ENCODE measurements at regions not wholly inside any gene's neighbourhood (a gene's known extent, or its start where the extent isn't known, plus 50 kb on each side); places are given as distances from the start of the nearest gene placed in this dataset.

DNA sequence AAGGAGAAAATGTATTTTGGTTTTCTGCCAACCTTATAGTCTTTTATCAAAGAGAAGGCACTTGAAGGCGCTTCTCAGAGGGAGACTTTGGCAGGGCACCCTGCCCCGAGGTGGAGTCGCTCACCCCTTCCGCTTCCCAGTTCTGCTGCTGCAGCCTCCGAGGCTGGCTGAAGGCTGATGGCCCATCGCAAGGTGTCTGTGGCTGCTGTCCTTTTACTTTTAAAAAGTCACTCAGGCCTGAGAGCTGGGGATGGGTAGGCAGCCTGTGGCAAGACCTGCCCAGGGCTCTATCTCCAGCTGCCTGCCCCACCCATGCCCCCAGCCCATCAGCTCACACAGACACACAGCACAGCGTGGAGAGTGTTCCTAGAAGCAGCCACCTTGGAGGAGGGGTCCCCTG is 206.6 kb upstream of the CST7 start:
- no peaks in the 10 kb centered on the region for H4K20me1 ChIP-seq (ENCODE audit: insufficient read depth, low read length, poor library complexity, severe bottlenecking)
- no peak overlapping the region for H2AFZ ChIP-seq (ENCODE audit: low read length)
- H3F3A ChIP-seq (ENCODE audit: low read depth): no peaks in the 10 kb centered on the region
- no peak overlapping the region for H3K9ac ChIP-seq (ENCODE audit: low read depth, low read length, poor library complexity, severe bottlenecking)
- no peak overlapping the region for H3K4me2 ChIP-seq (ENCODE audit: low read depth, low read length, poor library complexity, severe bottlenecking)
- no peaks in the 10 kb centered on the region for H3K9me2 ChIP-seq (replicated peaks; ENCODE audit: low read depth, low read length)
- H3K79me2 ChIP-seq (ENCODE audit: insufficient read depth, low read length): no peaks in the 10 kb centered on the region
- no peak overlapping the region for H3K4me3 ChIP-seq (ENCODE audit: low read length, poor library complexity, severe bottlenecking)
- H3K36me3 ChIP-seq (ENCODE audit: insufficient read depth, low read length): no peaks in the 10 kb centered on the region
- TF ChIP-seq, protein P1, sequence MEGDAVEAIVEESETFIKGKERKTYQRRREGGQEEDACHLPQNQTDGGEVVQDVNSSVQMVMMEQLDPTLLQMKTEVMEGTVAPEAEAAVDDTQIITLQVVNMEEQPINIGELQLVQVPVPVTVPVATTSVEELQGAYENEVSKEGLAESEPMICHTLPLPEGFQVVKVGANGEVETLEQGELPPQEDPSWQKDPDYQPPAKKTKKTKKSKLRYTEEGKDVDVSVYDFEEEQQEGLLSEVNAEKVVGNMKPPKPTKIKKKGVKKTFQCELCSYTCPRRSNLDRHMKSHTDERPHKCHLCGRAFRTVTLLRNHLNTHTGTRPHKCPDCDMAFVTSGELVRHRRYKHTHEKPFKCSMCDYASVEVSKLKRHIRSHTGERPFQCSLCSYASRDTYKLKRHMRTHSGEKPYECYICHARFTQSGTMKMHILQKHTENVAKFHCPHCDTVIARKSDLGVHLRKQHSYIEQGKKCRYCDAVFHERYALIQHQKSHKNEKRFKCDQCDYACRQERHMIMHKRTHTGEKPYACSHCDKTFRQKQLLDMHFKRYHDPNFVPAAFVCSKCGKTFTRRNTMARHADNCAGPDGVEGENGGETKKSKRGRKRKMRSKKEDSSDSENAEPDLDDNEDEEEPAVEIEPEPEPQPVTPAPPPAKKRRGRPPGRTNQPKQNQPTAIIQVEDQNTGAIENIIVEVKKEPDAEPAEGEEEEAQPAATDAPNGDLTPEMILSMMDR (conservative IDR thresholded peaks at IDR 0.05; ENCODE audit: low read length): no peak
- no peak for TF ChIP-seq EZH2phosphoT487 (IDR thresholded peaks at IDR 0.05; ENCODE audit: borderline replicate concordance)
- H3K27me3 ChIP-seq (ENCODE audit: insufficient read depth, low read length, poor library complexity, severe bottlenecking): no peaks in the 10 kb centered on the region
- H3K9me3 ChIP-seq (ENCODE audit: insufficient read depth, low read depth, low read length): no peaks in the 10 kb centered on the region
- peaks cover 7% of the 10 kb centered on the region for H3K4me1 ChIP-seq (ENCODE audit: insufficient read depth, low read length, poor library complexity, severe bottlenecking)

DNA sequence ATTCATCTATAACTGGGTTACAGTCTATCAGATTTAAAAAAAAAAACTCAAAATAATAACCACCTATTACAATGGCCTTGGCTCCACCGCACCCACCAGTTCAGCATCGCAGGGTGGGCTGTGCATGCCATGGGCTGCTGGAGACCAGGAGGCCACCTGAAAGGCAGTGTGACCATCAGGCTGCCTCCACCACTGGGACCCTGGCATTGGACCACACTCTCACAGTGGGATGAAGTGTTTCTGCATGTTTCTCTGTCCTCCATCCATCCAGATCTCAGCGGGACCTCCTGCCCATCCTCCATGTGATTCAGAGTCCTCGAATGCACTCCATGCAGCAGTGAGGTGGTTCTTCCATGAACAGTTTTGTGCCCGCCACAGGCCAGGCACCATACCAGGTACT is 206.1 kb upstream of the CST7 start:
- Histone ChIP-seq H3K4me3 (ENCODE audit: low read length, poor library complexity, severe bottlenecking) (no peak overlapping the region), H3K36me3 (ENCODE audit: insufficient read depth, low read length) (no peaks in the 10 kb centered on the region), H2AFZ (ENCODE audit: low read length) (no peak overlapping the region), H3K27me3 (ENCODE audit: insufficient read depth, low read length, poor library complexity, severe bottlenecking) (no peaks in the 10 kb centered on the region), H3K79me2 (ENCODE audit: insufficient read depth, low read length) (no peaks in the 10 kb centered on the region), H4K20me1 (ENCODE audit: insufficient read depth, low read length, poor library complexity, severe bottlenecking) (no peaks in the 10 kb centered on the region), H3K9me2 (replicated peaks; ENCODE audit: low read depth, low read length) (no peaks in the 10 kb centered on the region), H3K9me3 (ENCODE audit: insufficient read depth, low read depth, low read length) (no peaks in the 10 kb centered on the region), H3K4me2 (ENCODE audit: low read depth, low read length, poor library complexity, severe bottlenecking) (no peak overlapping the region), H3F3A (ENCODE audit: low read depth) (no peaks in the 10 kb centered on the region), H3K4me1 (ENCODE audit: insufficient read depth, low read length, poor library complexity, severe bottlenecking) (peaks cover 7% of the 10 kb centered on the region), H3K9ac (ENCODE audit: low read depth, low read length, poor library complexity, severe bottlenecking) (no peak overlapping the region)
- TF ChIP-seq, protein P1 (conservative IDR thresholded peaks at IDR 0.05; ENCODE audit: low read length): no peak
- TF ChIP-seq EZH2phosphoT487 (IDR thresholded peaks at IDR 0.05; ENCODE audit: borderline replicate concordance): no peak

DNA sequence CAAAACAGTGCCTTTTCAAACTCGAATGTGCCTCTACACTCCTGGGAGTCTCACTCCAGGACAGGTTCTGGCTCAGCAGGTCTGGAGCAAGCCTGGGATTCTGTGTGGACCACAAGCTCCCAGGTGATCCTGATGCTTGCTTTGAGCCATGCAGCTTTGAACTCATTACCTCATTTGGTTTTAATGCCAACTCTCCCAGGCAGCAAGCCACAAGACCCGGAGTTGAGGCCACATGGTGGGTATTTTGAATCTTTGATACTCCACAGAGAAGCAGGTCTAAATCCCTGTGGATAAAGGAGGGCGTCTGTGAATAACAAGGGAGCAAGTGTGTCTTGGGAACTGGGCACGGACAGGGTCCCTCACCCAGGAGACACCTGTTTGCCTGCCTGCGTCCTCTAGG is 205.4 kb upstream of the CST7 start:
- no peak overlapping the region for H3K4me2 ChIP-seq (ENCODE audit: low read depth, low read length, poor library complexity, severe bottlenecking)
- H3K36me3 ChIP-seq (ENCODE audit: insufficient read depth, low read length): no peaks in the 10 kb centered on the region
- H3K9ac ChIP-seq (ENCODE audit: low read depth, low read length, poor library complexity, severe bottlenecking): no peak overlapping the region
- TF ChIP-seq EZH2phosphoT487 (IDR thresholded peaks at IDR 0.05; ENCODE audit: borderline replicate concordance): no peak
- TF ChIP-seq, protein P1 (conservative IDR thresholded peaks at IDR 0.05; ENCODE audit: low read length): no peak
- H3K4me1 ChIP-seq (ENCODE audit: insufficient read depth, low read length, poor library complexity, severe bottlenecking): peaks cover 7% of the 10 kb centered on the region
- no peak overlapping the region for H3K4me3 ChIP-seq (ENCODE audit: low read length, poor library complexity, severe bottlenecking)
- no peaks in the 10 kb centered on the region for H3K9me3 ChIP-seq (ENCODE audit: insufficient read depth, low read depth, low read length)
- H3K9me2 ChIP-seq (replicated peaks; ENCODE audit: low read depth, low read length): no peaks in the 10 kb centered on the region
- H3K79me2 ChIP-seq (ENCODE audit: insufficient read depth, low read length): no peaks in the 10 kb centered on the region
- no peaks in the 10 kb centered on the region for H3K27me3 ChIP-seq (ENCODE audit: insufficient read depth, low read length, poor library complexity, severe bottlenecking)
- no peak overlapping the region for H2AFZ ChIP-seq (ENCODE audit: low read length)
- no peaks in the 10 kb centered on the region for H4K20me1 ChIP-seq (ENCODE audit: insufficient read depth, low read length, poor library complexity, severe bottlenecking)
- no peaks in the 10 kb centered on the region for H3F3A ChIP-seq (ENCODE audit: low read depth)

Data from Loucy (cell line).